ENCODE measurements at regions not wholly inside any gene's neighbourhood (a gene's known extent, or its start where the extent isn't known, plus 50 kb on each side); places are given as distances from the start of the nearest gene placed in this dataset.

- no peak for TF ChIP-seq FOXA1 (IDR thresholded peaks at IDR 0.05)
- 68% methylated on average over 3 of the region's 3 CpGs for WGBS
- H3K4me1 ChIP-seq (ENCODE audit: control insufficient read depth in 4 of 4, insufficient read depth in 4 of 4, low read length in 3 of 4) = peaks cover 0 to 3% (median 0%) of the 10 kb centered on the region in 4 donors
- H3K27ac ChIP-seq (ENCODE audit: low read depth in 1 of 2, low read length in 2 of 2) = no peak overlapping the region
- no peaks in the 10 kb centered on the region for H3K27me3 ChIP-seq (ENCODE audit: control insufficient read depth in 4 of 4, insufficient read depth in 4 of 4, low read length in 3 of 4)
- H3K9me3 ChIP-seq (ENCODE audit: control insufficient read depth in 4 of 4, low read length in 3 of 4) = no peaks in the 10 kb centered on the region
- no peak for DNase-seq (ENCODE audit: low spot score)
- no peaks in the 10 kb centered on the region for H3K36me3 ChIP-seq (ENCODE audit: control insufficient read depth in 4 of 4, insufficient read depth in 3 of 4, low read depth in 1 of 4, low read length in 3 of 4)
- H3K9ac ChIP-seq (ENCODE audit: low read depth in 1 of 2, low read length in 2 of 2) = no peak overlapping the region
- no peak overlapping the region for H3K4me3 ChIP-seq (ENCODE audit: low read depth in 1 of 3, low read length in 3 of 3)
These were observed 114.5 kb downstream of the COPRS start for GRCh38 chr17:31744511-31744951.

- H3K36me3 ChIP-seq (ENCODE audit: control insufficient read depth in 4 of 4, insufficient read depth in 3 of 4, low read depth in 1 of 4, low read length in 3 of 4) = no peaks in the 10 kb centered on the region
- no peak overlapping the region for H3K9ac ChIP-seq (ENCODE audit: low read depth in 1 of 2, low read length in 2 of 2)
- WGBS = 71% methylated on average over 2 of the region's 2 CpGs
- TF ChIP-seq MAX (IDR thresholded peaks at IDR 0.05) (no peak), EGR1 (IDR thresholded peaks at IDR 0.05; ENCODE audit: low read depth in 2 of 2) (no peak), FOXA1 (IDR thresholded peaks at IDR 0.05) (no peak), ATF3 (IDR thresholded peaks at IDR 0.05) (no peak), NR2F2 (IDR thresholded peaks at IDR 0.05) (no peak), REST (IDR thresholded peaks at IDR 0.05) (no peak), ZBTB33 (IDR thresholded peaks at IDR 0.05) (no peak), JUND (IDR thresholded peaks at IDR 0.05) (no peak), FOXA2 (IDR thresholded peaks at IDR 0.05) (no peak), YY1 (IDR thresholded peaks at IDR 0.05) (no peak), GABPA (IDR thresholded peaks at IDR 0.05 in 1 of 2, conservative IDR thresholded peaks at IDR 0.05 in 1 of 2) (no peak), SP1 (IDR thresholded peaks at IDR 0.05) (no peak), TAF1 (conservative IDR thresholded peaks at IDR 0.05) (no peak), HNF4A (conservative IDR thresholded peaks at IDR 0.05) (no peak), CTCF (IDR thresholded peaks at IDR 0.05; ENCODE audit: low read depth, low read length, missing input control) (no peak), HNF4G (IDR thresholded peaks at IDR 0.05) (no peak), RAD21 (IDR thresholded peaks at IDR 0.05) (no peak)
- H3K27me3 ChIP-seq (ENCODE audit: control insufficient read depth in 4 of 4, insufficient read depth in 4 of 4, low read length in 3 of 4) = no peaks in the 10 kb centered on the region
- no peak overlapping the region for H3K27ac ChIP-seq (ENCODE audit: low read depth in 1 of 2, low read length in 2 of 2)
- no peak for DNase-seq (ENCODE audit: low spot score)
- peaks cover 0 to 3% (median 0%) of the 10 kb centered on the region in 4 donors for H3K4me1 ChIP-seq (ENCODE audit: control insufficient read depth in 4 of 4, insufficient read depth in 4 of 4, low read length in 3 of 4)
- H3K9me3 ChIP-seq (ENCODE audit: control insufficient read depth in 4 of 4, low read length in 3 of 4) = no peaks in the 10 kb centered on the region
- H3K4me3 ChIP-seq (ENCODE audit: low read depth in 1 of 3, low read length in 3 of 3) = no peak overlapping the region
These were observed 115.2 kb downstream of the COPRS start for GRCh38 chr17:31743797-31744196.

Data from liver (tissue), 8 donors.